ENCODE measurements at regions not wholly inside any gene's neighbourhood (a gene's known extent, or its start where the extent isn't known, plus 50 kb on each side); places are given as distances from the start of the nearest gene placed in this dataset.
"Not testable (repeated sequence)": the region's sequence is repeated elsewhere in the genome, so short reads cannot be mapped to it uniquely, and the experiment has no call there.

DNA sequence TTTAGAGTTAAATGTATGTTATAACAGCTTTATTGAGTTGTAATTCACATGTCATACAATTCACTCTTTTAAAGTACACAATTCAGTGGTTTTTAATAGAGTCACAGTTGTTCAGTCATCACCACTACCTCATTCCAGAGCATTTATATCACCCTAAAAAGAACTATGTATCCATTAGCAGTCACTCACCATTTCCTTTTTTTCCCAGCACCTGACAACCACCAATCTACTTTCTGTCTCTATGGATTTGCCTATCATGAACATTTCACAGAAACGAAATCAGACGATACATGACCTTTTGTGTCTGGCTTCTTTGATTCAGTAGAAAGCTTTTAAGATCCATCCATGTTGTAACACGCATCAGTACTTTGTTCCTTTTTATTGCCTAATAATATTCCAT is 52.9 kb upstream of the FRAS1 start:
- DNase-seq (ENCODE audit: insufficient read length, low spot score) (no peak), FAIRE-seq (peak; percentile 44)
- TF ChIP-seq, protein P1, sequence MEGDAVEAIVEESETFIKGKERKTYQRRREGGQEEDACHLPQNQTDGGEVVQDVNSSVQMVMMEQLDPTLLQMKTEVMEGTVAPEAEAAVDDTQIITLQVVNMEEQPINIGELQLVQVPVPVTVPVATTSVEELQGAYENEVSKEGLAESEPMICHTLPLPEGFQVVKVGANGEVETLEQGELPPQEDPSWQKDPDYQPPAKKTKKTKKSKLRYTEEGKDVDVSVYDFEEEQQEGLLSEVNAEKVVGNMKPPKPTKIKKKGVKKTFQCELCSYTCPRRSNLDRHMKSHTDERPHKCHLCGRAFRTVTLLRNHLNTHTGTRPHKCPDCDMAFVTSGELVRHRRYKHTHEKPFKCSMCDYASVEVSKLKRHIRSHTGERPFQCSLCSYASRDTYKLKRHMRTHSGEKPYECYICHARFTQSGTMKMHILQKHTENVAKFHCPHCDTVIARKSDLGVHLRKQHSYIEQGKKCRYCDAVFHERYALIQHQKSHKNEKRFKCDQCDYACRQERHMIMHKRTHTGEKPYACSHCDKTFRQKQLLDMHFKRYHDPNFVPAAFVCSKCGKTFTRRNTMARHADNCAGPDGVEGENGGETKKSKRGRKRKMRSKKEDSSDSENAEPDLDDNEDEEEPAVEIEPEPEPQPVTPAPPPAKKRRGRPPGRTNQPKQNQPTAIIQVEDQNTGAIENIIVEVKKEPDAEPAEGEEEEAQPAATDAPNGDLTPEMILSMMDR (IDR thresholded peaks at IDR 0.05; ENCODE audit: insufficient read depth, missing control alignments) = no peak

DNA sequence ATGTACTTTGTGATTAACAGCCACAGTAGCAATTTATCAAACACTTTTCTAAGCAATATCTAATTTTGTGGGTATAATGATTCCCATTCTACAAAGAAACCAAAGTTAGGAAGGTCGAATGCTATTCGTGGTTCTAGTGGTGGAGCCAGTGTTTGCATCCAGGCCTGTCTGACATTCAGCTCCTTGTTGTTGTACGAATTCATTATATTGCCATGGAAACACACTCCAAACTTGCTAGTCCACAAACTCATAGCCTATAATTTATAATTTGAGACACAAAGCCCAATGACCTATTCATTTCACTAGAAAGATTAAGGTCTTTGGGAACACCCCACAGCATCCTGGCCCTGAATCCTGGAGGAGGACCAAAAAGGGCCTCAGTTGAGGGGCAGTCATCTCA is 52.0 kb upstream of the FRAS1 start:
- TF ChIP-seq, protein P1 (IDR thresholded peaks at IDR 0.05; ENCODE audit: insufficient read depth, missing control alignments) = no peak
- no peak for FAIRE-seq
- DNase-seq (ENCODE audit: insufficient read length, low spot score) = no peak

DNA sequence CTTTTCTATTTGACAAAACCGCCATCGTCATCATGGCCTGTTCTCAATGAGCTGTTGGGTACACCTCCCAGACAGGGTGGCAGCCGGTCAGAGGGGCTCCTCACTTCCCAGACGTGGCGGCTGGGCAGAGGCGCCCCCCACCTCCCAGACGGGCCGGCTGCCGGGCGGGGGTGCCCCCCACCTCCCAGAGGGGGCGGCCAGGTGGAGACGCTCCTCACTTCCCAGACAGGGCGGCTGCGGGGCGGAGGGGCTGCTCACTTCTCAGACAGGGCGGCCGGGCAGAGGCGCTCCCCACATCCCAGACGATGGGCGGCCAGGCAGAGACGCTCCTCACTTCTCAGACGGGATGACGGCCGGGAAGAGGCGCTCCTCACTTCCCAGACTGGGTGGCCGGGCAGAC is 50.1 kb upstream of the FRAS1 start:
- not testable (repeated sequence) for DNase-seq (ENCODE audit: insufficient read length, low spot score); FAIRE-seq

All from D721Med (cell line).